PC-9 (cell line): ENCODE measurements at regions not wholly inside any gene's neighbourhood (a gene's known extent, or its start where the extent isn't known, plus 50 kb on each side); places are given as distances from the start of the nearest gene placed in this dataset.

Experiments used
- CTCF ChIP-seq: fragments of 200-600 bp; sonication (generic); conservative IDR thresholded peaks from 2 replicates; pipeline ENCODE4 v1.6.1; 2017; ENCODE audit warnings: mixed run types, antibody characterized with exemption, mild to moderate bottlenecking, moderate library complexity
- EZH2 ChIP-seq: fragments of 200-600 bp; sonication (generic); IDR thresholded peaks from 2 replicates; pipeline ENCODE4 v1.8.0; 2017; ENCODE audit warnings: antibody characterized with exemption, low read depth

GRCh38 chrX:12076046-12076445 lies 62.2 kb upstream of the FRMPD4 start:
- no peak for TF ChIP-seq CTCF
- no peak for TF ChIP-seq EZH2
